Forelimb muscle (tissue), 1 donor: ENCODE measurements at regions not wholly inside any gene's neighbourhood (a gene's known extent, or its start where the extent isn't known, plus 50 kb on each side); places are given as distances from the start of the nearest gene placed in this dataset.

Experiments
- DNase-seq: peaks from one replicate; pipeline ENCODE4 v3.0.0-alpha.2; 2013; ENCODE audit warnings: low read depth

GRCh38 chr2:105454801-105455485 is 56.1 kb upstream of the FHL2 start:
- no peak for DNase-seq

- DNase-seq: no peak
These were observed 52.8 kb upstream of the FHL2 start for GRCh38 chr2:105451571-105452166.

DNA sequence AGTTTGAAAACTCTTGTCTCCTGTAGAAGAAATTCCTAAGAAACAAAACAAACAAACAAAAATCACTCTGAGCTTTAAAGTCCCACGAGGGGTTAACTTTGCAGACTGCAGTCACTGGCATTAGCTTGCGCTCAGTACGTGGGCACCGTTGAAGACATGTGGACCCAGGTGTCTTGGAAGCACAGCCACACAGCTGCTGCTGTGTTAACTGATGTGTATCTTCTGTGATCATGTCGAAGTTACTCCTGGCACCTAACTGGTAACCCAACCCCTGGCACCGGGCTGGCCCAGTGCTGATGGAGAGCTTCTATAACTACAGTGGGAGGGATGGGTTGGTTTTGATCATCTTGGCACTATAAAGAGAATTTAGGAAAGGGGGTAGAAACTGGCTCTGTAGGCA is 51.6 kb upstream of the FHL2 start:
- DNase-seq: no peak

DNA sequence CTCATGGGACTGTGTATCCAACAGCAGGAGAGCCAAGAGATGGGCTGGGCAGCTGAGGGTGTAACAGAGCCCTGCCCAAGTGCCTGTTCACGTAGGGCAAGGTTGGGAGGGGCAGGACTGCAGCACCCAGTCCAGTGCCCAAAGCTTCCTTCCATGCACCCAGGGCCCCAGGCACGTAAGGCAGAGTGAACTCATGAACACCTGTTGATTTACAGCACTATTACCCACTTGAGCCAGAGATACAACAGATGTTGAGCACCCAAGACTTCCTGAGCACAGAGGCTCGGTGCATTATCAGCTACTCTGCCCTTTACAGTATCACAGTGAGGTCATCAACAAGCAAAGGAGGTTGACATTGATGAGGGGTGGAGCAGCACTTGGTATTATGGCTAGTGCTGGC is 50.2 kb upstream of the FHL2 start:
- no peak for DNase-seq
